Neural progenitor cell (in vitro differentiated cells): ENCODE measurements at regions not wholly inside any gene's neighbourhood (a gene's known extent, or its start where the extent isn't known, plus 50 kb on each side); places are given as distances from the start of the nearest gene placed in this dataset.

Source experiments
- DNase-seq: peaks from one replicate; pipeline ENCODE4 v3.0.0-alpha.2; 2016; ENCODE audit warnings: low spot score
- H2AFZ ChIP-seq: fragments of 200-600 bp; sonication (generic); replicated peaks from 2 replicates; pipeline ENCODE4 v1.6.1; 2016; ENCODE audit warnings: antibody characterized with exemption
- H3F3A ChIP-seq: fragments of 200-600 bp; sonication (generic); 2 replicates; pipeline ENCODE4 v1.6.1; 2016; ENCODE audit warnings: antibody characterized with exemption, low read depth
- H3K27ac ChIP-seq: fragments of 200-600 bp; sonication (generic); 2 replicates; pipeline ENCODE4 v1.5.1; 2016; ENCODE audit warnings: mild to moderate bottlenecking
- H3K27me3 ChIP-seq: fragments of 200-600 bp; sonication (generic); 2 replicates; pipeline ENCODE4 v1.6.1; 2016; ENCODE audit warnings: mild to moderate bottlenecking, moderate library complexity
- H3K36me3 ChIP-seq: fragments of 200-600 bp; sonication (generic); 2 replicates; pipeline ENCODE4 v1.5.1; 2016
- H3K4me1 ChIP-seq: fragments of 200-600 bp; sonication (generic); 2 replicates; pipeline ENCODE4 v1.6.1; 2016; ENCODE audit warnings: mixed run types
- H3K4me2 ChIP-seq: fragments of 200-600 bp; sonication (generic); 2 replicates; pipeline ENCODE4 v1.6.1; 2016
- H3K4me3 ChIP-seq: fragments of 200-600 bp; sonication (generic); 2 replicates; pipeline ENCODE4 v1.5.1; 2016
- H3K79me2 ChIP-seq: fragments of 200-600 bp; sonication (generic); 2 replicates; pipeline ENCODE4 v1.6.1; 2016; ENCODE audit warnings: low read depth
- H3K9ac ChIP-seq: fragments of 200-600 bp; sonication (generic); 2 replicates; pipeline ENCODE4 v1.6.1; 2016
- H3K9me3 ChIP-seq: fragments of 200-600 bp; sonication (generic); 2 replicates; pipeline ENCODE4 v1.5.1; 2016; ENCODE audit warnings: low read depth
- H4K20me1 ChIP-seq: fragments of 200-600 bp; sonication (generic); 2 replicates; pipeline ENCODE4 v1.6.1; 2016; ENCODE audit warnings: low read depth
- H3K27ac Mint-ChIP-seq: 3 replicates; pipeline ENCODE4 v1.8.0; 2021; ENCODE audit warnings: mixed read lengths
- H3K27me3 Mint-ChIP-seq: 2 replicates; pipeline ENCODE4 v1.8.0; 2022; ENCODE audit warnings: low read depth, mild to moderate bottlenecking, inconsistent platforms, moderate library complexity, mixed read lengths; ENCODE audit not compliant: insufficient read depth
- H3K36me3 Mint-ChIP-seq: 3 replicates; pipeline ENCODE4 v1.8.0; 2021; ENCODE audit warnings: mixed read lengths
- H3K4me1 Mint-ChIP-seq: 3 replicates; pipeline ENCODE4 v1.8.0; 2021; ENCODE audit warnings: mixed read lengths
- H3K4me3 Mint-ChIP-seq: 3 replicates; pipeline ENCODE4 v1.8.0; 2021; ENCODE audit warnings: mild to moderate bottlenecking, moderate library complexity, mixed read lengths
- H3K9me3 Mint-ChIP-seq: 3 replicates; pipeline ENCODE4 v1.8.0; 2020; ENCODE audit warnings: mixed read lengths
- EZH2 ChIP-seq: fragments of 200-600 bp; sonication (generic); IDR thresholded peaks from 2 replicates; pipeline ENCODE4 v1.6.1; 2017; ENCODE audit warnings: antibody characterized with exemption, mild to moderate bottlenecking, moderate library complexity
- EZH2phosphoT487 ChIP-seq: fragments of 200-600 bp; sonication (generic); IDR thresholded peaks from 2 replicates; pipeline ENCODE4 v1.6.1; 2017; ENCODE audit warnings: antibody characterized with exemption
- TF ChIP-seq, protein P1 (sequence below): fragments of 200-600 bp; sonication (generic); IDR thresholded peaks from 2 replicates; pipeline ENCODE4 v1.5.1; 2017; ENCODE audit warnings: antibody characterized with exemption, mild to moderate bottlenecking

DNA sequence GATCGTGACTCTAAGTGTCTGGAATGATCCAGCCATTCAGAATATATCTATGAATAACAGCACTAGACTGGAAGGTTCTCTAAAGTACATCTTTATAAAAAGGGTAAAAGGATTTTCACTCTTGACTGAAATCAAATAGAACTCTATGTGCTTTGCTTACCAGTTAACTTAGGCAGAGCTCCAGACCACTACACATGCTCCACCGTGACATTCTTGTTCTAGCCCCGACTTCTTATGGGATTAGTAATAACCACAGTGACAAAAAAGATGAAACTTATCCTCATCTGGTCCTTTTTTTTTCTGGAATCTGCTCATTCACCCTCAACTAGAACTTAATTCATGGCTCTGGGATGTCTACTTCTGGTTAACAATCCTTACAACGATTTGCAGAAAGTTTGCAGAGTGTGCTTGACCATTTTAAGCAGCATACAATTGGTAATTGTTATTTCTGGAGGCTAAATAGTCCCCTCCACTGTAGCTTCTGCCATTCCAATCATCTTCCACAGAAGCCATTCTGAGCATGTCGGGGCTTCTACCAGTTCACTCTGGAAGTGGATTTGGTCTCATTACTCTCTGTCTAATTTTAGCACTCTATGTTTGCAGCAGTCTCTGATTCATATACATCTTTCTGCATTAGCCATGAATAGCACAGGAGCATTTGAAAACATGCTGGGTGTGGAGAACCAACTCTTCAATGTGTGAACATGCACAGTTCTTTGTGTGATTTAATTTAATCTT is 163.7 kb upstream of the CDC14C start:
- DNase-seq: no peak
- H4K20me1 ChIP-seq: no peaks in the 10 kb centered on the region
- Mint-ChIP-seq H3K27ac (no peak overlapping the region), H3K4me1 (peaks cover 3% of the 10 kb centered on the region), H3K27me3 (no peaks in the 10 kb centered on the region), H3K36me3 (no peaks in the 10 kb centered on the region), H3K4me3 (no peak overlapping the region), H3K9me3 (peaks cover 7% of the 10 kb centered on the region)
- no peak overlapping the region for H3K4me2 ChIP-seq
- H3K4me1 ChIP-seq: no peaks in the 10 kb centered on the region
- no peaks in the 10 kb centered on the region for H3K36me3 ChIP-seq
- no peaks in the 10 kb centered on the region for H3K9me3 ChIP-seq
- H3F3A ChIP-seq: no peaks in the 10 kb centered on the region
- no peak overlapping the region for H3K9ac ChIP-seq
- TF ChIP-seq, protein P1, sequence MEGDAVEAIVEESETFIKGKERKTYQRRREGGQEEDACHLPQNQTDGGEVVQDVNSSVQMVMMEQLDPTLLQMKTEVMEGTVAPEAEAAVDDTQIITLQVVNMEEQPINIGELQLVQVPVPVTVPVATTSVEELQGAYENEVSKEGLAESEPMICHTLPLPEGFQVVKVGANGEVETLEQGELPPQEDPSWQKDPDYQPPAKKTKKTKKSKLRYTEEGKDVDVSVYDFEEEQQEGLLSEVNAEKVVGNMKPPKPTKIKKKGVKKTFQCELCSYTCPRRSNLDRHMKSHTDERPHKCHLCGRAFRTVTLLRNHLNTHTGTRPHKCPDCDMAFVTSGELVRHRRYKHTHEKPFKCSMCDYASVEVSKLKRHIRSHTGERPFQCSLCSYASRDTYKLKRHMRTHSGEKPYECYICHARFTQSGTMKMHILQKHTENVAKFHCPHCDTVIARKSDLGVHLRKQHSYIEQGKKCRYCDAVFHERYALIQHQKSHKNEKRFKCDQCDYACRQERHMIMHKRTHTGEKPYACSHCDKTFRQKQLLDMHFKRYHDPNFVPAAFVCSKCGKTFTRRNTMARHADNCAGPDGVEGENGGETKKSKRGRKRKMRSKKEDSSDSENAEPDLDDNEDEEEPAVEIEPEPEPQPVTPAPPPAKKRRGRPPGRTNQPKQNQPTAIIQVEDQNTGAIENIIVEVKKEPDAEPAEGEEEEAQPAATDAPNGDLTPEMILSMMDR: no peak
- TF ChIP-seq EZH2: no peak
- no peak for TF ChIP-seq EZH2phosphoT487
- no peaks in the 10 kb centered on the region for H3K79me2 ChIP-seq
- no peak overlapping the region for H2AFZ ChIP-seq
- H3K4me3 ChIP-seq: no peak overlapping the region
- no peak overlapping the region for H3K27ac ChIP-seq
- no peaks in the 10 kb centered on the region for H3K27me3 ChIP-seq

DNA sequence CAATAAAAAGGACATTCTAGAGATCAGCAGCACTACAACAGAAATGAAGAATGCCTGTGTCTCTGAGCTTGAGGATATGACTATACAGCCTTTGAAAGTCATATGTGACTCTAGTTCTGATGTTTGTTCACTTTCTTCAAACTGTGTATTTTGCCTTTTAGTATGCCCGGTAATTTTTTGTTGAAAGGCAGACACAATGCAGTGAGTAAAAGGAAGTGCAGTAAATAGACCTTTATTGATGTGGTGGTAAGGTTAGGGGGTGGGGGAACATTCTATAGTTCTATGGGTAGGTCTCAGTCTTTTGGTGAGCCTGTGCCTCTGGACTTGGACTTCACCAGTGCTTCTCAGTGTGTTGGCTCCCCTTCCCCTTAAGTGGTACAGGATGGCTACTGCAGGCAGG is 143.5 kb upstream of the CDC14C start:
- no peak overlapping the region for H3K27ac Mint-ChIP-seq
- peaks cover 9% of the 10 kb centered on the region for H3K4me1 Mint-ChIP-seq
- no peaks in the 10 kb centered on the region for H3K27me3 ChIP-seq
- H4K20me1 ChIP-seq: no peaks in the 10 kb centered on the region
- no peaks in the 10 kb centered on the region for H3K36me3 ChIP-seq
- no peak overlapping the region for H3K9ac ChIP-seq
- no peaks in the 10 kb centered on the region for H3K4me1 ChIP-seq
- H3K79me2 ChIP-seq: no peaks in the 10 kb centered on the region
- DNase-seq: no peak
- H3K9me3 Mint-ChIP-seq: peaks cover 12% of the 10 kb centered on the region
- no peak overlapping the region for H3K4me3 Mint-ChIP-seq
- no peak overlapping the region for H3K27ac ChIP-seq
- H3K27me3 Mint-ChIP-seq: peaks cover 4% of the 10 kb centered on the region
- no peak overlapping the region for H3K4me2 ChIP-seq
- H3K36me3 Mint-ChIP-seq: no peaks in the 10 kb centered on the region
- TF ChIP-seq EZH2 (no peak), EZH2phosphoT487 (no peak)
- TF ChIP-seq, protein P1: no peak
- H3F3A ChIP-seq: no peaks in the 10 kb centered on the region
- H3K4me3 ChIP-seq: no peak overlapping the region
- H2AFZ ChIP-seq: no peak overlapping the region
- no peaks in the 10 kb centered on the region for H3K9me3 ChIP-seq

DNA sequence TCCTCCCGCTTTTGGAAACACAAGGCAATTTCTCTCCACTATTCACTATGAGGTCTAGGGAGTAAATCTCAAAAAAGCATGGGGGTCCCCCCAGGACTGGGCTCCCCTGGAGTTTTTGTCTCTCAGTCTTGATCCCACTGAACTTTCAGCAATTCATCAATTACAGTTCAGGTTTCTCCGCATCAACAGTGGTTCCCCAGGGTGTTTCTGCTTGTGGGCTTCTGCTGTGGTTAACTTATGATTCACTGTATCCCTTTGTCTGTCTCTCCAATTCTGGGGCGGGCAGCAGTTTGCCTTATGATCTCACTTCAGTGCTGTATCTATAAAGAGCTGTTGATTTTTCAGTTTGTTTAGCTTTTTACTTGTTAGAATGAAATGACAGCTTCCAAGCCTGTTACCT is 142.6 kb upstream of the CDC14C start:
- peaks cover 16% of the 10 kb centered on the region for H3K9me3 Mint-ChIP-seq
- H3K36me3 Mint-ChIP-seq: no peaks in the 10 kb centered on the region
- H3K4me3 ChIP-seq: no peak overlapping the region
- no peak overlapping the region for H3K4me3 Mint-ChIP-seq
- no peaks in the 10 kb centered on the region for H3K27me3 ChIP-seq
- H3K79me2 ChIP-seq: no peaks in the 10 kb centered on the region
- no peaks in the 10 kb centered on the region for H3F3A ChIP-seq
- H3K27me3 Mint-ChIP-seq: peaks cover 4% of the 10 kb centered on the region
- no peaks in the 10 kb centered on the region for H3K4me1 ChIP-seq
- no peak overlapping the region for H3K27ac ChIP-seq
- H3K4me2 ChIP-seq: no peak overlapping the region
- no peaks in the 10 kb centered on the region for H3K9me3 ChIP-seq
- no peaks in the 10 kb centered on the region for H3K36me3 ChIP-seq
- H3K9ac ChIP-seq: no peak overlapping the region
- peaks cover 9% of the 10 kb centered on the region for H3K4me1 Mint-ChIP-seq
- no peak for DNase-seq
- TF ChIP-seq EZH2phosphoT487: no peak
- TF ChIP-seq, protein P1: no peak
- no peak for TF ChIP-seq EZH2
- no peaks in the 10 kb centered on the region for H4K20me1 ChIP-seq
- no peak overlapping the region for H2AFZ ChIP-seq
- no peak overlapping the region for H3K27ac Mint-ChIP-seq
